GM06990 (cell line): ENCODE measurements at regions not wholly inside any gene's neighbourhood (a gene's known extent, or its start where the extent isn't known, plus 50 kb on each side); places are given as distances from the start of the nearest gene placed in this dataset.
A peak's percentile ranks its signal among the peaks of the same experiment; 100 is the strongest.
"Not testable (repeated sequence)": the region's sequence is repeated elsewhere in the genome, so short reads cannot be mapped to it uniquely, and the experiment has no call there.

Experiments
- DNase-seq: peaks from one replicate; pipeline ENCODE4 v3.0.0-alpha.2; 2011; ENCODE audit not compliant: insufficient read length; ENCODE audit errors: extremely low read depth
- H3K27me3 ChIP-seq: replicated peaks from 2 replicates; pipeline ENCODE4 v1.6.0; 2011; ENCODE audit warnings: low read length; ENCODE audit not compliant: control insufficient read depth, insufficient read depth
- H3K36me3 ChIP-seq: 2 replicates; pipeline ENCODE4 v1.5.1; 2011; ENCODE audit warnings: low read length; ENCODE audit not compliant: control insufficient read depth, insufficient read depth
- H3K4me3 ChIP-seq: replicated peaks from 2 replicates; pipeline ENCODE4 v1.5.1; 2011; ENCODE audit warnings: low read depth, mild to moderate bottlenecking, control low read depth, low read length
- TF ChIP-seq, protein P1 (sequence below): IDR thresholded peaks from 2 replicates; pipeline ENCODE4 v1.5.1; 2011; ENCODE audit warnings: low read length, control low read depth, mild to moderate bottlenecking, inconsistent platforms; ENCODE audit not compliant: insufficient read depth, poor library complexity, severe bottlenecking

GRCh38 chr5:67771221-67771620 lies 444.3 kb upstream of the PIK3R1 start:
- H3K27me3 ChIP-seq: no peaks in the 10 kb centered on the region
- H3K36me3 ChIP-seq: no peaks in the 10 kb centered on the region
- no peak overlapping the region for H3K4me3 ChIP-seq
- no peak for DNase-seq
- TF ChIP-seq, protein P1, sequence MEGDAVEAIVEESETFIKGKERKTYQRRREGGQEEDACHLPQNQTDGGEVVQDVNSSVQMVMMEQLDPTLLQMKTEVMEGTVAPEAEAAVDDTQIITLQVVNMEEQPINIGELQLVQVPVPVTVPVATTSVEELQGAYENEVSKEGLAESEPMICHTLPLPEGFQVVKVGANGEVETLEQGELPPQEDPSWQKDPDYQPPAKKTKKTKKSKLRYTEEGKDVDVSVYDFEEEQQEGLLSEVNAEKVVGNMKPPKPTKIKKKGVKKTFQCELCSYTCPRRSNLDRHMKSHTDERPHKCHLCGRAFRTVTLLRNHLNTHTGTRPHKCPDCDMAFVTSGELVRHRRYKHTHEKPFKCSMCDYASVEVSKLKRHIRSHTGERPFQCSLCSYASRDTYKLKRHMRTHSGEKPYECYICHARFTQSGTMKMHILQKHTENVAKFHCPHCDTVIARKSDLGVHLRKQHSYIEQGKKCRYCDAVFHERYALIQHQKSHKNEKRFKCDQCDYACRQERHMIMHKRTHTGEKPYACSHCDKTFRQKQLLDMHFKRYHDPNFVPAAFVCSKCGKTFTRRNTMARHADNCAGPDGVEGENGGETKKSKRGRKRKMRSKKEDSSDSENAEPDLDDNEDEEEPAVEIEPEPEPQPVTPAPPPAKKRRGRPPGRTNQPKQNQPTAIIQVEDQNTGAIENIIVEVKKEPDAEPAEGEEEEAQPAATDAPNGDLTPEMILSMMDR: no peak

DNA sequence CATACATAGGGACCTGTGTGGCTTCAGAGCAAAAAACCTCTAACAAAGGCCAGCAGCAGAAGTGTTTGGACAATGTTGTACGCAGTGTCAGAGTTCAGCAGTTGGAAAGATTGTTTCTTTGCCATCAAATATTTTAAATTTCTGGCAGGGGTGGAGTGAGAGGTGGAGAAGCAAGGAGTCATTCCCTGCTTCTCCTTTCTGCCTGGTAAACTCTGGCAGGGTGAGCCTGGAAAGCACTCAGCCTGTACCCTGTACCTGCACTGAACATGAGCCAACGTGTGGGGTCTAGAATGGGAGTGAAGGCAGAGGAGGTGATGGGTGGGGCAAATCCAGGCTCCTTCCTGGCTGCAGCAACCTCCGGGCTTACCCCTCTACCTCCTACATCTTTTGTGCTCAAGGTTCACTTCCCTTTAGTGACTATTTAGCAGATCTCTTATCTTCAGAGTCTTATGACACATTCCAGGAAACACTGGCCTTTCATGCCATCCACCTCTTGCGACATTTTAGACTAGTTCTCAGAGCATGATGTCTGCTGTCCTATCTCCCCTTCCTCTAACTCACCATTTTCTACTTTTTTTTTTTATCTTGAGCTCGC lies 445.0 kb upstream of the PIK3R1 start:
- peak; percentile 8 for DNase-seq
- no peaks in the 10 kb centered on the region for H3K27me3 ChIP-seq
- no peak overlapping the region for H3K4me3 ChIP-seq
- TF ChIP-seq, protein P1: no peak
- H3K36me3 ChIP-seq: no peaks in the 10 kb centered on the region

DNA sequence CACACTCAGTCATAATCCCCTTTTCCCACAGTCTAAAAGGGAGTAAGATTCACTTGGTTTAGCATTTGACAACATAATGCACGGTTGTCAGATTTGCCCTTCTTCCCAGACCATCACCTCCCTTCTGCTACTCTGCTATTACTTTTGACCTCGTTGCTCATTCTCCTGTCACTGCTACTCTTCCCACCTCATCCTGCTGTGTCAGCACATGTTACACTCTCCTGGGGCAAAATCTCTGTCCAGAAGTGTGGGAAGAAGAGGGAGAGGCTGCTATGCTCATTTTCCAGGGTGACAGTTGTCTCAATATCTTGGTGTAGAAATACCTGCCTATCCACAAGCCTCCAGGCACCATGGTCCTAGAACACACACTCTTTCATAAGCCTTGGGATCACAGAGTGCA lies 449.9 kb upstream of the PIK3R1 start:
- TF ChIP-seq, protein P1: no peak
- Histone ChIP-seq H3K4me3 (no peak overlapping the region), H3K27me3 (no peaks in the 10 kb centered on the region), H3K36me3 (no peaks in the 10 kb centered on the region)
- DNase-seq: no peak

GRCh38 chr5:67757771-67758170 lies 457.8 kb upstream of the PIK3R1 start:
- not testable (repeated sequence) for H3K4me3 ChIP-seq, H3K27me3 ChIP-seq, H3K36me3 ChIP-seq, DNase-seq

DNA sequence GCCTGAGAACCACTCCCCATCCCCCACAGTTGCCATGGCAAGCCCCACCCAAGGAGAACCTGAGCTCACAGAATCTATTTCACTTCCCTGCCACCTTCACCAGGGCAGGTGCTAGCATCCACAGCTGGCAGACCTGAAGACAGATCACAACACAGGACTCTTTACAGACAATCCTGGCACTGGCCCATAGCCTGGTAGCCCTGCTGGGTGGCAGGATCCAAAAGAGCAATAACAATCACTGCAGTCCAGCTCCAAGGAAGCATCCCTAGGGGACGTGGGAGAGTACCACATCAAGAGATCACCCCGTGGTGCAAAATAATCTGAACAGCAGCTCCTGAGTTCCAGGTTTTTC lies 463.2 kb upstream of the PIK3R1 start:
- Histone ChIP-seq H3K4me3 (no peak overlapping the region), H3K27me3 (no peaks in the 10 kb centered on the region), H3K36me3 (no peaks in the 10 kb centered on the region)
- TF ChIP-seq, protein P1: no peak
- no peak for DNase-seq

DNA sequence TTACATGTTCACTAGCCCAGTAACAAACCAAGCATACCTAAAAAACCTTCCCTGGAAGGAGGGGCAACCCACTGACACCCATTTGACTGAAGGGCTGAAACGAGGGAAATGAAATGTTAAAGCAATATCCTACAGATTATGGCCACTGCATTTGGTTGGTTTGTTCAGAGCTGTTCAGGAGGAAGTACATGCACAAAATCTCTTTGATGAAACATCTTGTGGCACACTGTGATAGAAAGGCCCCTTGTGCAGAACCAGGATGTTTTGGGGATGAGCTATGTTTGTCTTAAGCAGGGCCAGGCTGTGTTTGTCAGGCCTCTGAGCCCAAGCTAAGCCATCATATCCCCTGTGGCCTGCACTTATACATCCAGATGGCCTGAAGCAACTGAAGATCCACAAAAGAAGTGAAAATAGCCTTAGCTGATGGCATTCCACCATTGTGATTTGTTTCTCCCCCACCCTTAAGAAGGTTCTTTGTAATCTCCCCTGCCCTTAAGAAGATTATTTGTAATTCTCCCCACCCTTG lies 467.3 kb upstream of the PIK3R1 start:
- Histone ChIP-seq H3K4me3 (no peak overlapping the region), H3K36me3 (no peaks in the 10 kb centered on the region), H3K27me3 (no peaks in the 10 kb centered on the region)
- no peak for DNase-seq
- TF ChIP-seq, protein P1: no peak
